Astrocyte (in vitro differentiated cells and primary cell): ENCODE measurements at regions not wholly inside any gene's neighbourhood (a gene's known extent, or its start where the extent isn't known, plus 50 kb on each side); places are given as distances from the start of the nearest gene placed in this dataset.

Experiments
- CTCF ChIP-seq: IDR thresholded peaks from 2 replicates; pipeline ENCODE4 v1.5.1; 2011; ENCODE audit warnings: low read depth, mild to moderate bottlenecking, inconsistent platforms, low read length, moderate library complexity; ENCODE audit not compliant: insufficient read depth
- EZH2 ChIP-seq: IDR thresholded peaks from 2 replicates; pipeline ENCODE4 v1.6.1; 2012; ENCODE audit warnings: mild to moderate bottlenecking, low read length, inconsistent platforms; ENCODE audit not compliant: insufficient read depth

- TF ChIP-seq CTCF: no peak
- no peak for TF ChIP-seq EZH2
Observed at GRCh38 chr12:75648856-75649255, 137.4 kb upstream of the KRR1 start.
